Neural cell (in vitro differentiated cells): ENCODE measurements at regions not wholly inside any gene's neighbourhood (a gene's known extent, or its start where the extent isn't known, plus 50 kb on each side); places are given as distances from the start of the nearest gene placed in this dataset.

Experiments
- H2AFZ ChIP-seq: fragments of 200-600, 300-800 bp; sonication (generic), shearing (Covaris generic); 2 replicates; pipeline ENCODE4 v1.6.0; 2014; ENCODE audit warnings: low read depth, mild to moderate bottlenecking, antibody characterized with exemption, low read length, moderate library complexity
- H3F3A ChIP-seq: fragments of 200-600 bp; shearing (Covaris generic); 2 replicates; pipeline ENCODE4 v1.6.1; 2016; ENCODE audit warnings: mild to moderate bottlenecking, moderate library complexity, mixed read lengths, antibody characterized with exemption, low read length; ENCODE audit not compliant: insufficient read depth, poor library complexity, severe bottlenecking
- H3K27ac ChIP-seq: fragments of 200-600, 300-800 bp; sonication (generic), shearing (Covaris generic); 2 replicates; pipeline ENCODE4 v1.5.1; 2014; ENCODE audit warnings: mild to moderate bottlenecking, low read length, moderate library complexity
- H3K27me3 ChIP-seq: fragments of 300-800, 200-600 bp; sonication (generic), shearing (Covaris generic); 2 replicates; pipeline ENCODE4 v1.6.0; 2014; ENCODE audit warnings: mild to moderate bottlenecking, low read depth, low read length, moderate library complexity; ENCODE audit not compliant: insufficient read depth
- H3K36me3 ChIP-seq: fragments of 300-800, 200-600 bp; sonication (generic), shearing (Covaris generic); 2 replicates; pipeline ENCODE4 v1.5.1; 2014; ENCODE audit warnings: mild to moderate bottlenecking, antibody characterized with exemption, low read length, moderate library complexity; ENCODE audit not compliant: insufficient read depth
- H3K4me2 ChIP-seq: fragments of 300-800, 200-600 bp; sonication (generic), shearing (Covaris generic); 2 replicates; pipeline ENCODE4 v1.6.0; 2014; ENCODE audit warnings: mild to moderate bottlenecking, low read length
- H3K4me3 ChIP-seq: fragments of 300-800, 200-600 bp; sonication (generic), shearing (Covaris generic); 2 replicates; pipeline ENCODE4 v1.5.1; 2014; ENCODE audit warnings: mild to moderate bottlenecking, low read length, moderate library complexity
- H3K79me2 ChIP-seq: fragments of 200-600 bp; shearing (Covaris generic); replicated peaks from 2 replicates; pipeline ENCODE4 v1.6.0; 2014; ENCODE audit warnings: mild to moderate bottlenecking, low read length, moderate library complexity; ENCODE audit not compliant: insufficient read depth
- H3K9ac ChIP-seq: fragments of 300-800, 200-600 bp; sonication (generic), shearing (Covaris generic); 2 replicates; pipeline ENCODE4 v1.6.1; 2016; ENCODE audit warnings: mild to moderate bottlenecking, low read length, mixed read lengths
- H3K9me2 ChIP-seq: fragments of 200-600 bp; shearing (Covaris generic); 2 replicates; pipeline ENCODE4 v1.6.1; 2016; ENCODE audit warnings: mild to moderate bottlenecking, low read length, mixed read lengths; ENCODE audit not compliant: insufficient read depth
- H3K9me3 ChIP-seq: fragments of 200-600, 300-800 bp; sonication (generic), shearing (Covaris generic); 2 replicates; pipeline ENCODE4 v1.6.1; 2016; ENCODE audit warnings: mild to moderate bottlenecking, mixed run types, low read length, moderate library complexity, mixed read lengths
- H4K20me1 ChIP-seq: fragments of 200-600 bp; shearing (Covaris generic); 2 replicates; pipeline ENCODE4 v1.6.1; 2016; ENCODE audit warnings: mild to moderate bottlenecking, mixed run types; ENCODE audit not compliant: insufficient read depth
- EP300 ChIP-seq: fragments of 450-650 bp; conservative IDR thresholded peaks from 2 replicates; pipeline ENCODE4 v1.6.1; 2014; ENCODE audit warnings: antibody characterized with exemption, mild to moderate bottlenecking, moderate library complexity; ENCODE audit not compliant: poor library complexity, severe bottlenecking
- EZH2 ChIP-seq: fragments of 200-600, 300-800 bp; shearing (Covaris generic), sonication (generic); IDR thresholded peaks from 2 replicates; pipeline ENCODE4 v1.6.1; 2014; ENCODE audit warnings: antibody characterized with exemption, low read length, borderline replicate concordance, mild to moderate bottlenecking; ENCODE audit not compliant: insufficient read depth, poor library complexity, severe bottlenecking
- MXI1 ChIP-seq: fragments of 450-650 bp; conservative IDR thresholded peaks from 2 replicates; pipeline ENCODE4 v1.6.1; 2014; ENCODE audit warnings: antibody characterized with exemption, mild to moderate bottlenecking; ENCODE audit not compliant: poor library complexity, severe bottlenecking
- POLR2AphosphoS5 ChIP-seq: IDR thresholded peaks from 2 replicates; pipeline ENCODE4 v1.6.1; 2012
- RAD21 ChIP-seq: fragments of 450-650 bp; conservative IDR thresholded peaks from 2 replicates; pipeline ENCODE4 v1.6.1; 2014; ENCODE audit warnings: antibody characterized with exemption, mild to moderate bottlenecking, moderate library complexity
- SMC3 ChIP-seq: fragments of 450-650 bp; conservative IDR thresholded peaks from 2 replicates; pipeline ENCODE4 v1.6.1; 2014; ENCODE audit warnings: antibody characterized with exemption, mild to moderate bottlenecking, moderate library complexity; ENCODE audit not compliant: poor library complexity
- TAF1 ChIP-seq: IDR thresholded peaks from 2 replicates; pipeline ENCODE4 v1.6.1; 2012; ENCODE audit warnings: low read depth
- TF ChIP-seq, protein P1 (sequence below): IDR thresholded peaks from 2 replicates; pipeline ENCODE4 v1.6.1; 2012; ENCODE audit warnings: borderline replicate concordance
- TF ChIP-seq, protein P2 (sequence below): fragments of 450-650 bp; IDR thresholded peaks from 2 replicates; pipeline ENCODE4 v1.5.1; 2014; ENCODE audit warnings: antibody characterized with exemption, mild to moderate bottlenecking, moderate library complexity; ENCODE audit not compliant: poor library complexity, severe bottlenecking

DNA sequence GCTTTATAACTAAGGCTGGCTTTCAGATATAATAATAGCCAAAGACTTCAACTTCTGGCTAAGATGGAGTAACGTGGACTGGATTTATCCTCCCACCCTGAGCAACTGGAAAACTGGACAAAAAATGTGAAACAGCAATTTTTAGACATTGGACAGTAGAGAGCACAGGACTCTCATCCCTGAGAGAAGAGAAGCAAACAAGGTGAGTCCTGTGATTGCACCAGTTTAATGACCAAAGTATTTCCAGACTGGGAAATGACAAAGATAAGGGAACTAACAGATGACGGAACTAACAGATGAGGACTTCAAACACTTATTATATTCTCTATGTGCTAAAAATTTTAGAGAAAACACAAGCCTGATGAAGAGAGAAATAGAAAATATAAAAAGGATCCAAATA is 175.7 kb upstream of the SLC25A13 start:
- H3K9me3 ChIP-seq = no peaks in the 10 kb centered on the region
- no peak overlapping the region for H3K4me2 ChIP-seq
- H3K79me2 ChIP-seq = no peaks in the 10 kb centered on the region
- H3K27ac ChIP-seq = no peak overlapping the region
- H3F3A ChIP-seq = no peaks in the 10 kb centered on the region
- no peak overlapping the region for H2AFZ ChIP-seq
- H4K20me1 ChIP-seq = no peaks in the 10 kb centered on the region
- H3K9ac ChIP-seq = no peak overlapping the region
- H3K4me3 ChIP-seq = no peak overlapping the region
- TF ChIP-seq POLR2AphosphoS5 (no peak), SMC3 (no peak), TAF1 (no peak), RAD21 (no peak), MXI1 (no peak), EP300 (no peak), EZH2 (no peak)
- TF ChIP-seq, protein P1, sequence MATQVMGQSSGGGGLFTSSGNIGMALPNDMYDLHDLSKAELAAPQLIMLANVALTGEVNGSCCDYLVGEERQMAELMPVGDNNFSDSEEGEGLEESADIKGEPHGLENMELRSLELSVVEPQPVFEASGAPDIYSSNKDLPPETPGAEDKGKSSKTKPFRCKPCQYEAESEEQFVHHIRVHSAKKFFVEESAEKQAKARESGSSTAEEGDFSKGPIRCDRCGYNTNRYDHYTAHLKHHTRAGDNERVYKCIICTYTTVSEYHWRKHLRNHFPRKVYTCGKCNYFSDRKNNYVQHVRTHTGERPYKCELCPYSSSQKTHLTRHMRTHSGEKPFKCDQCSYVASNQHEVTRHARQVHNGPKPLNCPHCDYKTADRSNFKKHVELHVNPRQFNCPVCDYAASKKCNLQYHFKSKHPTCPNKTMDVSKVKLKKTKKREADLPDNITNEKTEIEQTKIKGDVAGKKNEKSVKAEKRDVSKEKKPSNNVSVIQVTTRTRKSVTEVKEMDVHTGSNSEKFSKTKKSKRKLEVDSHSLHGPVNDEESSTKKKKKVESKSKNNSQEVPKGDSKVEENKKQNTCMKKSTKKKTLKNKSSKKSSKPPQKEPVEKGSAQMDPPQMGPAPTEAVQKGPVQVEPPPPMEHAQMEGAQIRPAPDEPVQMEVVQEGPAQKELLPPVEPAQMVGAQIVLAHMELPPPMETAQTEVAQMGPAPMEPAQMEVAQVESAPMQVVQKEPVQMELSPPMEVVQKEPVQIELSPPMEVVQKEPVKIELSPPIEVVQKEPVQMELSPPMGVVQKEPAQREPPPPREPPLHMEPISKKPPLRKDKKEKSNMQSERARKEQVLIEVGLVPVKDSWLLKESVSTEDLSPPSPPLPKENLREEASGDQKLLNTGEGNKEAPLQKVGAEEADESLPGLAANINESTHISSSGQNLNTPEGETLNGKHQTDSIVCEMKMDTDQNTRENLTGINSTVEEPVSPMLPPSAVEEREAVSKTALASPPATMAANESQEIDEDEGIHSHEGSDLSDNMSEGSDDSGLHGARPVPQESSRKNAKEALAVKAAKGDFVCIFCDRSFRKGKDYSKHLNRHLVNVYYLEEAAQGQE = no peak
- TF ChIP-seq, protein P2, sequence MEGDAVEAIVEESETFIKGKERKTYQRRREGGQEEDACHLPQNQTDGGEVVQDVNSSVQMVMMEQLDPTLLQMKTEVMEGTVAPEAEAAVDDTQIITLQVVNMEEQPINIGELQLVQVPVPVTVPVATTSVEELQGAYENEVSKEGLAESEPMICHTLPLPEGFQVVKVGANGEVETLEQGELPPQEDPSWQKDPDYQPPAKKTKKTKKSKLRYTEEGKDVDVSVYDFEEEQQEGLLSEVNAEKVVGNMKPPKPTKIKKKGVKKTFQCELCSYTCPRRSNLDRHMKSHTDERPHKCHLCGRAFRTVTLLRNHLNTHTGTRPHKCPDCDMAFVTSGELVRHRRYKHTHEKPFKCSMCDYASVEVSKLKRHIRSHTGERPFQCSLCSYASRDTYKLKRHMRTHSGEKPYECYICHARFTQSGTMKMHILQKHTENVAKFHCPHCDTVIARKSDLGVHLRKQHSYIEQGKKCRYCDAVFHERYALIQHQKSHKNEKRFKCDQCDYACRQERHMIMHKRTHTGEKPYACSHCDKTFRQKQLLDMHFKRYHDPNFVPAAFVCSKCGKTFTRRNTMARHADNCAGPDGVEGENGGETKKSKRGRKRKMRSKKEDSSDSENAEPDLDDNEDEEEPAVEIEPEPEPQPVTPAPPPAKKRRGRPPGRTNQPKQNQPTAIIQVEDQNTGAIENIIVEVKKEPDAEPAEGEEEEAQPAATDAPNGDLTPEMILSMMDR = no peak
- no peaks in the 10 kb centered on the region for H3K27me3 ChIP-seq
- no peaks in the 10 kb centered on the region for H3K36me3 ChIP-seq
- H3K9me2 ChIP-seq = peaks cover 4% of the 10 kb centered on the region

DNA sequence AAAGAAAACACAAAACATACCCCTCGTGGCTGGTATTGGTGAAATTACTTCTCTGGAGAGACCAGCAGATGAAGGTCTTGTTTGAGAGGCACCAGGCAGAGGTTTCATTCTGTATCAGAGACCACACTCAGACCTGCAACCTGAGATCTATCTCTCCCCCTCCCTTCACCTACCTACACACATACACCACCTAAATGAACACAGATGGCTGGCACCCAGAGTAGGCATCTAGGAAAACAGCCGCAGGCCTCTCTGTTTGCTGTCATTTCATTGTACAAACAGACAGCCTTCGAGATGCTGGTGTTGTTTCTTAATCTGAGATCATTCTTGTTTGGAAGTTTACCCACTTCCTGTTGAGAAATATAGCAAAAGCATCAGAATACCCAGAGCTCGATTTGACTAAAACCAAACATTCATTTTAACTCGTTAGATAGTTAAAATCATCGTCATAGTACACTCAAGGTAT is 173.9 kb upstream of the SLC25A13 start:
- Histone ChIP-seq H3K27me3 (no peaks in the 10 kb centered on the region), H2AFZ (no peak overlapping the region), H3K4me2 (no peak overlapping the region), H3K9me3 (no peaks in the 10 kb centered on the region), H3K4me3 (no peak overlapping the region), H3F3A (no peaks in the 10 kb centered on the region), H3K9ac (no peak overlapping the region), H3K36me3 (no peaks in the 10 kb centered on the region), H4K20me1 (no peaks in the 10 kb centered on the region), H3K79me2 (no peaks in the 10 kb centered on the region), H3K9me2 (peaks cover 4% of the 10 kb centered on the region), H3K27ac (no peak overlapping the region)
- TF ChIP-seq TAF1 (no peak), RAD21 (no peak), EZH2 (no peak), MXI1 (no peak), POLR2AphosphoS5 (no peak), EP300 (no peak), SMC3 (no peak)
- TF ChIP-seq, protein P2 = no peak
- TF ChIP-seq, protein P1 = no peak
